ENCODE measurements at regions not wholly inside any gene's neighbourhood (a gene's known extent, or its start where the extent isn't known, plus 50 kb on each side); places are given as distances from the start of the nearest gene placed in this dataset.

DNA sequence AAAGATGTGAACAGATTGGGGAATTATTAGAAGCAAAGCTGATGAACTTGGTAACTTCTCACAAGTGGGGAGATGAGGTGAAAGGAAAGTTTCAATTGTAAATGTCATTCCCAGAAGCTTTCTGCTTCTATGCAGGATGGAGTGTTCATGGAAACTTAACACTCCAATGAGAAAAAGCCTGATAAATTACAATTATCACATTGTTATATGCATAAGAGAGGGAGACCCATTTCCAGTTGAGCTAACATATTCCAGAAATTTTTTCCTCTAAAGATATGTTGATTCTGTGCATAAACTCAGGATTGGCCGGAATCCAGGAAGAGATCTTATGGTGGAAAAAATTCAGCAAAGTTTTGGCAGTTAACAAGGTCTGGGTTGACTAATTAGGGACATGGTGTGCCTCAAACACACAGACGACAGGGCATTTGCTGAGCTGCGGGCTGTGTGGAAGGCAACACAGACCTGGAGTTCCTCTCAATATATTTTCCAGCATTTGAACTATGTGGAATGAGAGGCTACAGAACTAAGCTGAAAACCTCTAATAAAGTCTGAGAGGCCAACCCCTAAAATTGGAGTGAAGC is 64.9 kb upstream of the FGF14 start:
- Histone ChIP-seq H3K27me3 (ENCODE audit: insufficient read depth, low read depth, low read length) (no peaks in the 10 kb centered on the region), H3F3A (ENCODE audit: insufficient read depth, low read length, poor library complexity, severe bottlenecking) (no peaks in the 10 kb centered on the region), H3K9me3 (ENCODE audit: low read length) (no peaks in the 10 kb centered on the region), H3K36me3 (ENCODE audit: insufficient read depth, low read length) (no peaks in the 10 kb centered on the region), H2AFZ (ENCODE audit: low read depth, low read length) (no peak overlapping the region), H3K27ac (ENCODE audit: low read length) (no peak overlapping the region), H4K20me1 (ENCODE audit: insufficient read depth) (no peaks in the 10 kb centered on the region), H3K4me3 (ENCODE audit: low read length) (no peak overlapping the region), H3K79me2 (replicated peaks; ENCODE audit: insufficient read depth, low read length) (no peaks in the 10 kb centered on the region), H3K4me2 (ENCODE audit: low read length) (no peak overlapping the region), H3K9ac (ENCODE audit: low read length) (no peak overlapping the region), H3K9me2 (ENCODE audit: insufficient read depth, low read length) (no peaks in the 10 kb centered on the region)
- no peak for TF ChIP-seq EP300 (conservative IDR thresholded peaks at IDR 0.05; ENCODE audit: poor library complexity, severe bottlenecking)
- TF ChIP-seq TAF1 (IDR thresholded peaks at IDR 0.05; ENCODE audit: low read depth) = no peak
- TF ChIP-seq SMC3 (conservative IDR thresholded peaks at IDR 0.05; ENCODE audit: poor library complexity) = no peak
- no peak for TF ChIP-seq CTCF (IDR thresholded peaks at IDR 0.05; ENCODE audit: poor library complexity, severe bottlenecking)
- no peak for TF ChIP-seq RAD21 (conservative IDR thresholded peaks at IDR 0.05)
- no peak for TF ChIP-seq MXI1 (conservative IDR thresholded peaks at IDR 0.05; ENCODE audit: poor library complexity, severe bottlenecking)
- no peak for TF ChIP-seq REST (IDR thresholded peaks at IDR 0.05; ENCODE audit: borderline replicate concordance)
- no peak for TF ChIP-seq EZH2 (IDR thresholded peaks at IDR 0.05; ENCODE audit: borderline replicate concordance, insufficient read depth, low read length, poor library complexity, severe bottlenecking)
- no peak for TF ChIP-seq POLR2AphosphoS5 (IDR thresholded peaks at IDR 0.05)

GRCh38 chr13:102462570-102462969 is 60.7 kb upstream of the FGF14 start:
- no peak overlapping the region for H2AFZ ChIP-seq (ENCODE audit: low read depth, low read length)
- no peaks in the 10 kb centered on the region for H4K20me1 ChIP-seq (ENCODE audit: insufficient read depth)
- TF ChIP-seq TAF1 (IDR thresholded peaks at IDR 0.05; ENCODE audit: low read depth) = no peak
- no peak for TF ChIP-seq POLR2AphosphoS5 (IDR thresholded peaks at IDR 0.05)
- no peak for TF ChIP-seq RAD21 (conservative IDR thresholded peaks at IDR 0.05)
- no peak for TF ChIP-seq REST (IDR thresholded peaks at IDR 0.05; ENCODE audit: borderline replicate concordance)
- TF ChIP-seq MXI1 (conservative IDR thresholded peaks at IDR 0.05; ENCODE audit: poor library complexity, severe bottlenecking) = no peak
- no peak for TF ChIP-seq EZH2 (IDR thresholded peaks at IDR 0.05; ENCODE audit: borderline replicate concordance, insufficient read depth, low read length, poor library complexity, severe bottlenecking)
- TF ChIP-seq CTCF (IDR thresholded peaks at IDR 0.05; ENCODE audit: poor library complexity, severe bottlenecking) = no peak
- TF ChIP-seq SMC3 (conservative IDR thresholded peaks at IDR 0.05; ENCODE audit: poor library complexity) = no peak
- no peak for TF ChIP-seq EP300 (conservative IDR thresholded peaks at IDR 0.05; ENCODE audit: poor library complexity, severe bottlenecking)
- no peaks in the 10 kb centered on the region for H3K9me3 ChIP-seq (ENCODE audit: low read length)
- no peak overlapping the region for H3K9ac ChIP-seq (ENCODE audit: low read length)
- no peaks in the 10 kb centered on the region for H3K9me2 ChIP-seq (ENCODE audit: insufficient read depth, low read length)
- H3K4me2 ChIP-seq (ENCODE audit: low read length) = no peak overlapping the region
- H3K27ac ChIP-seq (ENCODE audit: low read length) = no peak overlapping the region
- no peaks in the 10 kb centered on the region for H3K36me3 ChIP-seq (ENCODE audit: insufficient read depth, low read length)
- no peak overlapping the region for H3K4me3 ChIP-seq (ENCODE audit: low read length)
- no peaks in the 10 kb centered on the region for H3K79me2 ChIP-seq (replicated peaks; ENCODE audit: insufficient read depth, low read length)
- H3K27me3 ChIP-seq (ENCODE audit: insufficient read depth, low read depth, low read length) = no peaks in the 10 kb centered on the region
- no peaks in the 10 kb centered on the region for H3F3A ChIP-seq (ENCODE audit: insufficient read depth, low read length, poor library complexity, severe bottlenecking)
